GM21381 (cell line): ENCODE measurements at regions not wholly inside any gene's neighbourhood (a gene's known extent, or its start where the extent isn't known, plus 50 kb on each side); places are given as distances from the start of the nearest gene placed in this dataset.
"Not testable (repeated sequence)": the region's sequence is repeated elsewhere in the genome, so short reads cannot be mapped to it uniquely, and the experiment has no call there.

Experiments used
- ATAC-seq: cut with Tn5 transposase; IDR thresholded peaks from one replicate; pipeline ENCODE4 v1.9.1; 2021; ENCODE audit warnings: mild to moderate bottlenecking, moderate library complexity; ENCODE audit not compliant: unreplicated experiment

GRCh38 chr1:229907884-229908638 is 159.0 kb upstream of the GALNT2 start:
- no peak for ATAC-seq

GRCh38 chr1:229908689-229909088 is 158.3 kb upstream of the GALNT2 start:
- ATAC-seq = no peak

GRCh38 chr1:229913489-229913888 is 153.5 kb upstream of the GALNT2 start:
- ATAC-seq = no peak

GRCh38 chr1:229919488-229919887 is 147.6 kb upstream of the GALNT2 start:
- ATAC-seq = not testable (repeated sequence)

GRCh38 chr1:229920683-229921082 is 146.4 kb upstream of the GALNT2 start:
- no peak for ATAC-seq

- ATAC-seq = no peak
Observed at GRCh38 chr1:229922249-229922648, 144.8 kb upstream of the GALNT2 start.

- no peak for ATAC-seq
Observed at GRCh38 chr1:229924639-229925038, 142.4 kb upstream of the GALNT2 start.

GRCh38 chr1:229928767-229929166 is 138.3 kb upstream of the GALNT2 start:
- no peak for ATAC-seq

GRCh38 chr1:229931751-229932150 is 135.3 kb upstream of the GALNT2 start:
- not testable (repeated sequence) for ATAC-seq

- ATAC-seq = not testable (repeated sequence)
Observed at GRCh38 chr1:229935157-229935556, 131.9 kb upstream of the GALNT2 start.

GRCh38 chr1:229938551-229938950 is 128.5 kb upstream of the GALNT2 start:
- ATAC-seq = no peak

GRCh38 chr1:229940684-229941083 is 126.4 kb upstream of the GALNT2 start:
- ATAC-seq = no peak

GRCh38 chr1:229941160-229941559 is 125.9 kb upstream of the GALNT2 start:
- ATAC-seq = no peak

- ATAC-seq = no peak
Observed at GRCh38 chr1:229941831-229942230, 125.2 kb upstream of the GALNT2 start.

GRCh38 chr1:229942501-229942900 is 124.5 kb upstream of the GALNT2 start:
- no peak for ATAC-seq

- ATAC-seq = no peak
Observed at GRCh38 chr1:229943148-229943714, 123.8 kb upstream of the GALNT2 start.

- ATAC-seq = no peak
Observed at GRCh38 chr1:229943988-229944743, 122.9 kb upstream of the GALNT2 start.

GRCh38 chr1:229945795-229946194 is 121.2 kb upstream of the GALNT2 start:
- no peak for ATAC-seq

- no peak for ATAC-seq
Observed at GRCh38 chr1:229947968-229948367, 119.1 kb upstream of the GALNT2 start.

- no peak for ATAC-seq
Observed at GRCh38 chr1:229948438-229948837, 118.6 kb upstream of the GALNT2 start.

- ATAC-seq = no peak
Observed at GRCh38 chr1:229949500-229949899, 117.5 kb upstream of the GALNT2 start.

- ATAC-seq = no peak
Observed at GRCh38 chr1:229950020-229950419, 117.0 kb upstream of the GALNT2 start.
